Common myeloid progenitor, CD34-positive (primary cell): ENCODE measurements at regions not wholly inside any gene's neighbourhood (a gene's known extent, or its start where the extent isn't known, plus 50 kb on each side); places are given as distances from the start of the nearest gene placed in this dataset.
"Not testable (repeated sequence)": the region's sequence is repeated elsewhere in the genome, so short reads cannot be mapped to it uniquely, and the experiment has no call there.

Experiments
- CTCF ChIA-PET: fragments of 350-600 bp; sonication (Branson Sonifier 250); formaldehyde crosslinking; loops from one replicate; lab custom pipeline; 2021; ENCODE audit warnings: antibody characterized with exemption; lab: Charles Lee
- POLR2A ChIA-PET: fragments of 350-600 bp; sonication (Branson Sonifier 250); formaldehyde crosslinking; loops from one replicate; lab custom pipeline; 2021; ENCODE audit warnings: antibody characterized with exemption; lab: Charles Lee
- DNase-seq, 3 donors: peaks; one replicate each; pipeline versions ENCODE4 v3.0.0 to v3.0.0-alpha.2; 2013
- H3K27ac ChIP-seq, 2 experiments: 1 replicate in 1 of 2; 2 replicates in 1 of 2; pipeline ENCODE4 v1.7.0; 2013; ENCODE audit warnings: inconsistent platforms in 2 of 2, low read length in 2 of 2, mild to moderate bottlenecking in 2 of 2, low read depth in 1 of 2, moderate library complexity in 1 of 2; ENCODE audit not compliant: severe bottlenecking in 2 of 2, insufficient read depth in 1 of 2, poor library complexity in 1 of 2
- H3K27me3 ChIP-seq, 5 experiments: replicated peaks in 2 of 5; 1 replicate in 3 of 5; 2 replicates in 2 of 5; pipeline versions ENCODE4 v1.6.1 to v1.7.0; 2013; ENCODE audit warnings: low read length in 4 of 5, mild to moderate bottlenecking in 2 of 5, moderate library complexity in 2 of 5, inconsistent platforms in 1 of 5; ENCODE audit not compliant: insufficient read depth in 5 of 5, control insufficient read depth in 4 of 5
- H3K36me3 ChIP-seq, 4 experiments: 1 replicate in 2 of 4; 2 replicates in 2 of 4; pipeline versions ENCODE4 v1.6.1 to v1.7.0; 2013; ENCODE audit warnings: low read length in 3 of 4, control low read depth in 1 of 4, mild to moderate bottlenecking in 1 of 4; ENCODE audit not compliant: control insufficient read depth in 4 of 4, insufficient read depth in 4 of 4
- H3K4me1 ChIP-seq, 4 experiments: 1 replicate in 3 of 4; 2 replicates in 1 of 4; pipeline versions ENCODE4 v1.6.1 to v1.7.1; 2013; ENCODE audit warnings: low read length in 3 of 4, mild to moderate bottlenecking in 3 of 4, control low read depth in 1 of 4, inconsistent platforms in 1 of 4, moderate library complexity in 1 of 4; ENCODE audit not compliant: control insufficient read depth in 4 of 4, insufficient read depth in 4 of 4; ENCODE audit errors: control extremely low read depth in 1 of 4
- H3K4me3 ChIP-seq, 7 experiments: 1 replicate in 4 of 7; 2 replicates in 3 of 7; pipeline versions ENCODE4 v1.5.1 to v1.7.0; 2013; ENCODE audit warnings: mild to moderate bottlenecking in 7 of 7, low read length in 6 of 7, moderate library complexity in 6 of 7, inconsistent platforms in 2 of 7, low read depth in 2 of 7, control low read depth in 1 of 7; ENCODE audit not compliant: insufficient read depth in 4 of 7, control insufficient read depth in 1 of 7; ENCODE audit errors: extremely low read depth in 1 of 7
- H3K9me3 ChIP-seq, 5 experiments: 1 replicate in 4 of 5; 2 replicates in 1 of 5; pipeline versions ENCODE4 v1.6.1 to v1.7.1; 2013; ENCODE audit warnings: low read length in 4 of 5, mild to moderate bottlenecking in 2 of 5, inconsistent platforms in 1 of 5, low read depth in 1 of 5, moderate library complexity in 1 of 5; ENCODE audit not compliant: control insufficient read depth in 4 of 5, insufficient read depth in 2 of 5; ENCODE audit errors: control extremely low read depth in 1 of 5
- WGBS: methylation state at CpG from one replicate; pipeline ENCODE4 v1.1.5; 2013; ENCODE audit not compliant: insufficient coverage; 5-methylcytosine and 5-hydroxymethylcytosine counted together

DNA sequence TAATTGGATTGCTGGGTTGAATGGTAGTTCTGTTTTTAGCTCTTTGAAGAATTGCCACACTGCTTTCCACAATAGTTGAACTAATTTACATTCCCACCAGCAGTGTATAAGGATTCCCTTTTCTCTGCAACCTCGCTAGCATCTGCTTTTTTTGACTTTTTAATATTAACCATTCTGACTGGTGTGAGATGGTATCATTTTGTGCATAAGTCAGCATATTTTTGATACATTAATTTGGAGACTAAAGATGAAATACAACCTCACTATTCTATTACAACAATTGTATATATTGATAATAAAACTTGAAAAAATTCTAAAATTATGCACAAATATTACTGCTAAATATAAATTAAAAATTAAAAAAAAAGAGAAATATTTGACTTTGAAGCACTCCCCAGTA, 350.9 kb downstream of the SPIN4 start:
- POLR2A ChIA-PET, H3K4me3 ChIP-seq, DNase-seq, H3K36me3 ChIP-seq, H3K4me1 ChIP-seq, H3K9me3 ChIP-seq, CTCF ChIA-PET, H3K27me3 ChIP-seq, H3K27ac ChIP-seq: not testable (repeated sequence)
- WGBS = no CpG with 5 or more reads among the region's 1 CpG
